ENCODE measurements at regions not wholly inside any gene's neighbourhood (a gene's known extent, or its start where the extent isn't known, plus 50 kb on each side); places are given as distances from the start of the nearest gene placed in this dataset.

GRCh38 chr6:150813319-150813992, 52.0 kb upstream of the MTHFD1L start:
- Histone ChIP-seq H2AFZ (ENCODE audit: low read depth, low read length) (no peak overlapping the region), H3K9me3 (ENCODE audit: insufficient read depth, low read length, severe bottlenecking) (no peaks in the 10 kb centered on the region), H3K4me1 (ENCODE audit: insufficient read depth, low read length) (no peaks in the 10 kb centered on the region), H4K20me1 (ENCODE audit: insufficient read depth, low read length) (peaks cover 6% of the 10 kb centered on the region; the same call in 1 of the 2 replicates), H3K4me3 (ENCODE audit: low read depth in 1 of 2, low read length in 2 of 2) (no peak overlapping the region), H3K27me3 (ENCODE audit: insufficient read depth, low read length, poor library complexity) (peaks cover 7% of the 10 kb centered on the region), H3K79me2 (ENCODE audit: insufficient read depth, low read length) (no peaks in the 10 kb centered on the region), H3K9ac (ENCODE audit: low read depth, low read length) (no peak overlapping the region), H3K36me3 (ENCODE audit: insufficient read depth, low read length) (no peaks in the 10 kb centered on the region), H3K4me2 (ENCODE audit: insufficient read depth, low read length) (no peak overlapping the region), H3K27ac (ENCODE audit: low read length) (no peak overlapping the region)
- DNase-seq (no peak), ATAC-seq (ENCODE audit: insufficient read depth, low read depth) (no peak)
- TF ChIP-seq CTCF (IDR thresholded peaks at IDR 0.05; ENCODE audit: borderline replicate concordance, extremely low read depth, low read length, poor library complexity, severe bottlenecking) = no peak
- no peak for TF ChIP-seq EZH2 (IDR thresholded peaks at IDR 0.05; ENCODE audit: borderline replicate concordance, low read depth, low read length, severe bottlenecking)

- H3K79me2 ChIP-seq (ENCODE audit: insufficient read depth, low read length) = no peaks in the 10 kb centered on the region
Observed at GRCh38 chr6:150813993-150814359, 51.5 kb upstream of the MTHFD1L start.

More at GRCh38 chr6:150813993-150814359, 51.5 kb upstream of the MTHFD1L start:
- no peak overlapping the region for H2AFZ ChIP-seq (ENCODE audit: low read depth, low read length)
- DNase-seq (no peak), ATAC-seq (ENCODE audit: insufficient read depth, low read depth) (no peak)
- TF ChIP-seq CTCF (IDR thresholded peaks at IDR 0.05; ENCODE audit: borderline replicate concordance, extremely low read depth, low read length, poor library complexity, severe bottlenecking) = no peak
- no peak for TF ChIP-seq EZH2 (IDR thresholded peaks at IDR 0.05; ENCODE audit: borderline replicate concordance, low read depth, low read length, severe bottlenecking)
- H3K9ac ChIP-seq (ENCODE audit: low read depth, low read length) = no peak overlapping the region
- H3K4me3 ChIP-seq (ENCODE audit: low read depth in 1 of 2, low read length in 2 of 2) = no peak overlapping the region
- H3K27ac ChIP-seq (ENCODE audit: low read length) = no peak overlapping the region
- no peaks in the 10 kb centered on the region for H3K4me1 ChIP-seq (ENCODE audit: insufficient read depth, low read length)
- peaks cover 7% of the 10 kb centered on the region for H3K27me3 ChIP-seq (ENCODE audit: insufficient read depth, low read length, poor library complexity)
- no peaks in the 10 kb centered on the region for H3K9me3 ChIP-seq (ENCODE audit: insufficient read depth, low read length, severe bottlenecking)
- H3K36me3 ChIP-seq (ENCODE audit: insufficient read depth, low read length) = no peaks in the 10 kb centered on the region
- H3K4me2 ChIP-seq (ENCODE audit: insufficient read depth, low read length) = no peak overlapping the region
- H4K20me1 ChIP-seq (ENCODE audit: insufficient read depth, low read length) = peaks cover 4% of the 10 kb centered on the region; the same call in 1 of the 2 replicates

Data from DND-41 (cell line).